AG09319 (cell line): ENCODE measurements at regions not wholly inside any gene's neighbourhood (a gene's known extent, or its start where the extent isn't known, plus 50 kb on each side); places are given as distances from the start of the nearest gene placed in this dataset.

Experiments used
- DNase-seq: peaks from one replicate; pipeline ENCODE4 v3.0.0-alpha.2; 2010; ENCODE audit warnings: low read depth; ENCODE audit errors: extremely low read depth
- CTCF ChIP-seq: IDR thresholded peaks from 2 replicates; pipeline ENCODE4 v1.5.1; 2011; ENCODE audit warnings: low read depth, mild to moderate bottlenecking, inconsistent platforms, low read length, moderate library complexity

GRCh38 chr10:52452600-52453493 is 138.8 kb downstream of the DKK1 start:
- TF ChIP-seq CTCF = no peak
- no peak for DNase-seq

- no peak for TF ChIP-seq CTCF
Measured at GRCh38 chr10:52453501-52453900, 139.4 kb downstream of the DKK1 start.

GRCh38 chr10:52454491-52454890 is 140.4 kb downstream of the DKK1 start:
- no peak for DNase-seq
- no peak for TF ChIP-seq CTCF

More at GRCh38 chr10:52453501-52453900, 139.4 kb downstream of the DKK1 start:
- DNase-seq = no peak

- no peak for DNase-seq
- TF ChIP-seq CTCF = no peak
Measured at GRCh38 chr10:52455098-52455497, 141.0 kb downstream of the DKK1 start.

- no peak for DNase-seq
- no peak for TF ChIP-seq CTCF
Measured at GRCh38 chr10:52459097-52459496, 145.0 kb downstream of the DKK1 start.

- DNase-seq = no peak
- no peak for TF ChIP-seq CTCF
Measured at GRCh38 chr10:52463826-52464225, 149.7 kb downstream of the DKK1 start.

GRCh38 chr10:52464368-52465124 is 150.5 kb downstream of the DKK1 start:
- TF ChIP-seq CTCF = no peak
- DNase-seq = no peak
